Suprapubic skin (tissue), 4 donors: ENCODE measurements at regions not wholly inside any gene's neighbourhood (a gene's known extent, or its start where the extent isn't known, plus 50 kb on each side); places are given as distances from the start of the nearest gene placed in this dataset.

Experiments
- CTCF ChIP-seq, 2 donors: fragments of 200-600 bp in 1 of 2; fragments of 450-650 bp in 1 of 2; sonication (generic) in 1 of 2; IDR thresholded peaks; one replicate each; pipeline ENCODE4 v1.5.1; 2016 to 2019; ENCODE audit warnings: antibody characterized with exemption in 2 of 2, mild to moderate bottlenecking in 1 of 2, moderate library complexity in 1 of 2
- EP300 ChIP-seq: sonication (generic); formaldehyde crosslinking; IDR thresholded peaks from one replicate; pipeline ENCODE4 v1.6.1; 2017; ENCODE audit warnings: antibody characterized with exemption
- POLR2A ChIP-seq, 2 donors: fragments of 450-650 bp; IDR thresholded peaks; one replicate each; pipeline ENCODE4 v1.6.1; 2017; ENCODE audit warnings: antibody characterized with exemption in 2 of 2, mild to moderate bottlenecking in 2 of 2, moderate library complexity in 2 of 2
- POLR2AphosphoS5 ChIP-seq, 3 donors: sonication (generic); formaldehyde crosslinking; IDR thresholded peaks; one replicate each; pipeline ENCODE4 v1.6.1; 2017; ENCODE audit warnings: antibody characterized with exemption in 3 of 3

GRCh38 chr1:177426497-177426896 is 255.7 kb downstream of the BRINP2 start:
- TF ChIP-seq CTCF (IDR thresholded peaks at IDR 0.05) = no peak
- TF ChIP-seq POLR2A (IDR thresholded peaks at IDR 0.05) = no peak
- no peak for TF ChIP-seq EP300
- no peak for TF ChIP-seq POLR2AphosphoS5 (IDR thresholded peaks at IDR 0.05)
